T1000 (cell line): ENCODE measurements at regions not wholly inside any gene's neighbourhood (a gene's known extent, or its start where the extent isn't known, plus 50 kb on each side); places are given as distances from the start of the nearest gene placed in this dataset.
"Not testable (repeated sequence)": the region's sequence is repeated elsewhere in the genome, so short reads cannot be mapped to it uniquely, and the experiment has no call there.

Source experiments
- DNase-seq: peaks from one replicate; lab custom pipeline; 2025; ENCODE audit warnings: mixed read lengths; lab: John Stamatoyannopoulos, UW

DNA sequence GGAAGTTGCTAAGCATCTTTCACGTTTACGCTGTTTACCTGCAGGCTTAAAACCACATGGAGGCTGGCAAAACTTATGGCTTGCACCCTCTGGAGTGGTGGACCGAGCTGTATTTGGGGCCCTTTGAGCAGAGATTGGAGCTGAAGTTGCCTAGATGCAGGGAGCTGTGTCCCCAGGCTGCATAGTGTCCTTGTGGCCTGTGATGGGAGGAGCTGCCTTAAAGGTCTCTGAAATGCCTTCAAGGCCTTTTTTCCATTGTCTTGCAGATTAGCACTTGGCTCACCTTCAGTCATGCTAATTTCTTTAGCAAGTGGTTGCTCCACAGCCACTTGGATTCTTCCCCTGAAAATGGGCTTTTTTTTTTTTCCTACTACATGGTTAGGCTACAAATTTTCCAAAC lies 81.5 kb upstream of the CHD1 start:
- DNase-seq, result no peak

DNA sequence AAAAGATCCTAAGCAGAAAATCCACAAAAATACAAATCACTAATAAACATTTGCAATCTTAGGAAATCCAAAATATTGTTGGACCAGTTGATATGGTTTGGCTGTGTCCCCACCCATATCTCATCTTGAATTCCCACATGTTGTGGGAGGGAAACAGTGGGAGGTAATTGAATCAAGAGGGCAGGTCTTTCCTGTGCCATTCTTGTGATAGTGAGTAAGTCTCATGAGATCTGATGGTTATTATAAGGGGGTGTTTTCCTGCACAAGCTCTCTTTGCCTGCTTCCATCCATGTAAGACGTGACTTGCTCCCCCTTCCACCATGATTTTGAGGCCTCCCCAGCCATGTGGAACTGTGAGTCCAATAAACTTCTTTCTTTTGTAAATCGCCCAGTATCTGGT lies 79.2 kb upstream of the CHD1 start:
- not testable (repeated sequence) for DNase-seq

DNA sequence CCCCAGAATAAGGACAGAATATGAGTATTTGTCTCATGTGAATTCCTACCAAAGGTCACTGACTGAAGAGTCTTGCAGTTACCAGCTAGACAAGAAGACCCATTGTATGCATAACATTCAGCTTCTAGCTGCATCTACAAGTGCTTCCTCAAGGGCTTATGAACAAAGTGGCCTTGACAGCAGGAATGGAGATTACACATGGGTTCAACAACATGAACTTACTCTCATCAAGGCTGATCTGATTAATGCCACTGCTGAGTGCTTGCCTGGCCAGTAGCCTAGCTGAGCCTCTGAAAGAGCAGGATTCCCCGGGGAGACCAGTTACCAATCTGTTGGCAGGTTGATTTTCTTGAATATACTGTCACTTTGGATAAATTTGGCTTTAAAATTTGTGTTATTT lies 76.7 kb upstream of the CHD1 start:
- no peak for DNase-seq

DNA sequence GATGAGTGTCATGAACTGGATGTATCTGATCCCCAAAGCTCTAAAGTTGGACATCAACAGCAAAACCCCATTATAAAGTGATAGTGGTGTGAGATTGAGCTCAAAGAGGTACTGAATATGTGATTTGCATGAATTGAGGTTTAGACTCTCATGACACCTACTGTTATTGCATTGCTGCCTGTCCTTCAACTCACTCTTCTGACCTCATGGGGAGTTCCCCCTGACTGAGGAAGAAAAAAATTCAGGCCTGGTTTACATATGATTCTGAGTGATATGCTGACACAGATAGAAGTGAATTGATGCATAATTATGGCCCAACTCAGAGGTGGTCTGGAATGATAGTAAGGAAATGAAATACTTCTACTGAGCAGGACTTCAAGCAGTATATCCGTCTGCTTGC lies 76.2 kb upstream of the CHD1 start:
- no peak for DNase-seq

DNA sequence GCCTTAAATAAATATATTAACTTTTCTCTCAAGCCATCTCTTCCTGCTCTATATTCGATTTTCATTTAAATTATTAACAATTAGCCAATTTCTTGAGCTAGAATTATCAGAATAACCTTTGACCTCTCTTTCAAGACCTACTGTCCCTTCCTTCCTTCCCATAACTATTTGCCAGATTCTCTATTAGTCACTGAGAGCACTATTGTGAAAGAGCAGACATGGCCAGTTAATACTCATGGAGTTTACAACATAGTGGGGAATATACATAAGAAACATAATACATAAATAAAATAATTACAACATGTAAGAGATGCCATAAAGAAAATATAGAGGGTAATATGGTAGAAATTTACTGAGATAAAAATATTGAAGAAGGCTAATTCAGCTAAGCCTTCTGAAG lies 72.1 kb upstream of the CHD1 start:
- DNase-seq, result no peak

DNA sequence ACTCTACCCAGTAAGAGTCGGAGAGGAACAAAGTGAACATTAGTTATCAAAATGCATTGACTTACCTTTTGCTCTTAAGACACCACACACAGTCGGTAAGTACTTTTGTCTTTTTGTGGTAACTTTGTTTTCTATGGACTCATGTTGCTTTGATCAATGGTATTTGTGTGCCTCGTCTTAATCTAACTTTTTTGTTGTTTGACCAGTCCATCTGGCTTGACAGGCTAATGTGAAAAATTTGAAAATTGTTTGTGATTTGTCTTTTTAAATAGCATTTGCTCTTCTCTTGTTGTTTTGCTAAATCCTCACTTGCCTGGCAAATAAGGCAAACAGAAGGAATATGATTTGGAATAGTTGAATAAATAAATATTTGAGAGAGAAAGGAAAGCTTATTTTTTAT lies 71.4 kb upstream of the CHD1 start:
- DNase-seq, result no peak

DNA sequence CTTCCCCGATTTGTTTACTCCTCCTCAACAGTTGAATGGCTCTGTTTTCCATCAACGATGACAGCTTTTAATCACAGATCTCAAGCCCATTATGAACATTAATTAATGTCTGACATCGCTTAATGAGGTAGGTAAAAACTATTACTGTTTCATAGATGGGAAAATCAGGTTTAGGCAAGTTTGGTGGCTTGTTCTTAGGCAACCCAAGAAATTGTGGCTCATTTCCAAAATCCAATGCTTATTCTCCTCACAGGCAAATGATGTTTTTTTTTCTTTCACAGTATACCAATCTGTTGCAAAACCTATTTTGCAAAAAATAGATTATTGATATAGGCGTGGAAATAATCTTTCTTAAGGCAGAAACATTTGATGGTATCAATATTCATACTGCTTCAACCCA lies 70.8 kb upstream of the CHD1 start:
- no peak for DNase-seq

DNA sequence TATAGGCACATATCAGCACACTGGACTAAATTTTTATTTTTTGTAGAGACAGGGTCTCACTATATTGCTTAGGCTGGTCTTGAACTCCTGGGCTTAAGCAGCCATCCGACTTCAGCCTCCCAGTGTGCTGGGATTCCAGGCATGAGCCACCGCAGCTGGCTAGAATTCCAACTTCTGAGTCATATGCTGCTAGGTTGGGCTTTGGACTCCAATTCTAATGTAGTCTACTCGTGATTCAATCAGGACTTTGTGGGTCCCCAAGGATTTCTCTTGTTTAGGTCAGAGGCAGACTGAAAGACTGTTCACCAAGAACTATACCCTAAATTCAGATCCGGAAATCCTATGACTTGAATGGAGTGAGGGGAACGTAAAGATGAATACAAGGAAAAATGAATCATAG lies 68.2 kb upstream of the CHD1 start:
- peak; percentile 67 for DNase-seq

DNA sequence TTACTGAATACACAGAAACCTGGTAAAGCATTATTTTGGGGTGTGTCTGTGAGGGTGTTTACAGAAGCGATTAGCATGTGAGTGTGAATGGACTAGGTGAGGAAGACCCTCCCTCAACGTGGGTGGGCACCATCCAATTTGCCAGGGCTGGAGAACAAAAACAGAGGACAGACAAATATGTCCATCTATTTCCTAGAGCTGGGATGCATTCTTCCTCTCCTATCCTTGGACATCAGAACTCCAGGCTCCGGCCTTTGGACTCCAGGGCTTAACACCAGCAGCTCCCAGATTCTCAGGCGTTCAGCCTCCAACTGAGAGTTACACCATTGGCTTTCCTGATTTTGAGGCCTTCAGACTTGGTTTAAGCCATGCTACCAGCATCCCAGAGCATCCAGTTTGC lies 65.8 kb upstream of the CHD1 start:
- DNase-seq, result no peak

DNA sequence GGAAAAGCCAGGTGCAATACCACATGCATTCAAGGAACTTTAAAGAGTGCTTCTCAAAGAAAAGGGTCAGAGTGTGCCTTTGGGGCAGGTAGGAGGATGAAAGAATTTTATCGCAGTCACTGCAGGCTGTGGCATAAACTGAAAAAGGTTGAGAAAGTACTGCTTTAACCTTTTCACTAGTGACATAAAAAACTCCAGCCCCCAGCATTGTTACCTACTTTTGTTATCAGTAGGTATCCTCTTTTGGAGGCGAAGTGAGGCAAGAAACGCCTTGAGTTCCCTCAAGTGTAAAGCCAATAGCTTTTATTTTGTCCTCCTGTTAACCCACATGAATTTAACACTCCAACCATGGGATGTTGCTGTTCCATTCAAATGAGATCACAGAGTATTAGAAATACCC lies 64.7 kb upstream of the CHD1 start:
- no peak for DNase-seq

DNA sequence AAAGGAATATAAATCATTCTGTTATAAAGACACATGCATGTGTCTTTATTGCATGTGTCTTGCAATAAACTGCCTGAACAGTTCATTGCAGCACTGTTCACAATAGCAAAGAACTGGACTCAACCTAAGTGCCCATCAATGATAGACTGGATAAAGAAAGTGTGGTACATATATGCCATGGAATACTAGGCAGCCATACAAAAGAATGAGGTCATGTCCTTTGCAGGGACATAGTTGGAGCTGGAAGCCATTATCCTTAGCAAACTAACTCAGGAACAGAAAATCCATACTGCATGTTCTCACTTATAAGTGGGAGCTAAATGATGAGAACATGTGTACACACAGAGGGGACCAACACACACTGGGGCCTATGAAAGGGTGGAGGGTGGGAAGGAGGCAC lies 63.7 kb upstream of the CHD1 start:
- DNase-seq, result no peak

DNA sequence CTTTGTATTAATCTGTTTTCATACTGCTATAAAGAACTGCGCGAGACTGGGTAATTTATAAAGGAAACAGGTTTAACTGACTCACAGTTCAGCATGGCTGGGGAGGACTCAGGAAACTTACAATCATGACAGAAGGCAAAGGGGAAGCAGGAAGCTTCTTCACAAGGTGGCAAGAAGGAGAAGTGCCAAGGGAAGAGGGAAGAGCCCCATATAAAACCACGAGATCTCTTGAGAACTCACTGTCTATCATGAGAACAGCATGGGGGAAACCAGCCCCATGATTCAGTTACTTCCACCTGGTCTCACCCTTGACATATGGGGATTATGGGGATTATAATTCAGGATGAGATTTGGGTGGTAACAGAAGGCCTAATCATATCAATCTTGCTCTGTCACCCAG lies 60.9 kb upstream of the CHD1 start:
- DNase-seq, result no peak

DNA sequence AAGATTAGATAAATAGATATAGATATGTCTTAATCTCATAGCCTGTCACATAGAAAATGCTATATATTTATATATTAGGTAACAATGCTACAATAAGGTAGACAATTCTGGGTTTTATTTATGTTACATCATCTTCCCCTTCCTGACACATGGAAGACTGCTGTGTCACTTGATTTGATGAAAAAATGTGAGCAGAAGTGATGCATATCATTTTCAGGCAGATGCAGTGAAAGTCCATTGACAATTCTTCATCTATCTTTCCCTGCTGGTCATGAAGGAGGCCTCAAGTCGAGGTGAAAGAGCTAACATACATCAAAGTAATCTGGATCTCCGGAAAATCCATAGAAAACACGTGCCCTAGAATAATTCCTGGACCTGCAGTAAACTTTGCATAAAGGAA lies 57.8 kb upstream of the CHD1 start:
- no peak for DNase-seq

DNA sequence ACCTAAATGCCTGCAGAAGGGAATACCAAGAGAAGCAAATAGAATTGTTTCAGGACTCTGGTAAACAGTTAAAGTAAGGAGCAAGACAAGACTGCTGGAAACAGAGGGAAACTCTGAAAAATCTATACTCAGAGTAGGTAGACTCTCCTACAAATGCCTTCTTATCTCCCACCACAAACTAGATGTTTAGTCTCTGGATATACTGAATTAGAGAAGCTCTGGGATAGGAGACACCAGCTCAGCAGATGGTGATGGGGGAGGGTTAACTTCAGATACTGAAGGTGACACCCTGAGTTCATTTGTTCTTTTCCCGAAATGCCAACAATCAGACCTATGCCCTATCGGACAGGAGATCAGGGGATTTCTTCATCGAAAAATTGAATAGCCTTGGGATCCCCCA lies 54.1 kb upstream of the CHD1 start:
- no peak for DNase-seq
